Mesenchymal stem cell (in vitro differentiated cells and primary cell): ENCODE measurements at regions not wholly inside any gene's neighbourhood (a gene's known extent, or its start where the extent isn't known, plus 50 kb on each side); places are given as distances from the start of the nearest gene placed in this dataset.

ENCODE experiments used
- DNase-seq: peaks from one replicate; pipeline ENCODE4 v3.0.0-alpha.2; 2013
- H2AFZ ChIP-seq: one replicate; pipeline ENCODE4 v1.6.1; 2013; ENCODE audit warnings: low read depth, mild to moderate bottlenecking, control low read depth, inconsistent platforms, low read length, moderate library complexity
- H2AK5ac ChIP-seq: 2 replicates; pipeline ENCODE4 v1.6.1; 2013; ENCODE audit warnings: low read length, moderate library complexity, mild to moderate bottlenecking, inconsistent platforms; ENCODE audit not compliant: severe bottlenecking
- H2BK120ac ChIP-seq: one replicate; pipeline ENCODE4 v1.6.1; 2013; ENCODE audit warnings: low read depth, mild to moderate bottlenecking, inconsistent platforms, low read length, moderate library complexity
- H2BK12ac ChIP-seq, 2 experiments: one replicate each; pipeline ENCODE4 v1.6.1; 2013; ENCODE audit warnings: inconsistent platforms in 2 of 2, low read length in 2 of 2, mild to moderate bottlenecking in 2 of 2, moderate library complexity in 2 of 2, control low read depth in 1 of 2
- H2BK15ac ChIP-seq: one replicate; pipeline ENCODE4 v1.6.1; 2013; ENCODE audit warnings: mild to moderate bottlenecking, low read depth, inconsistent platforms; ENCODE audit not compliant: poor library complexity, severe bottlenecking
- H2BK5ac ChIP-seq: 2 replicates; pipeline ENCODE4 v1.6.1; 2013; ENCODE audit warnings: low read depth, mild to moderate bottlenecking, low read length, control low read depth, inconsistent platforms; ENCODE audit not compliant: poor library complexity, severe bottlenecking
- H3K14ac ChIP-seq, 2 experiments: one replicate each; pipeline ENCODE4 v1.6.1; 2013; ENCODE audit warnings: inconsistent platforms in 2 of 2, low read length in 2 of 2, control low read depth in 1 of 2, mild to moderate bottlenecking in 1 of 2, moderate library complexity in 1 of 2
- H3K18ac ChIP-seq, 2 experiments: one replicate each; pipeline ENCODE4 v1.6.1; 2013; ENCODE audit warnings: inconsistent platforms in 2 of 2, low read length in 2 of 2, control low read depth in 1 of 2, low read depth in 1 of 2, mild to moderate bottlenecking in 1 of 2
- H3K23ac ChIP-seq, 2 experiments: one replicate each; pipeline ENCODE4 v1.6.1; 2013; ENCODE audit warnings: inconsistent platforms in 2 of 2, low read length in 2 of 2, mild to moderate bottlenecking in 2 of 2, moderate library complexity in 2 of 2, control low read depth in 1 of 2
- H3K27ac ChIP-seq: 2 replicates; pipeline ENCODE4 v1.5.1; 2013; ENCODE audit warnings: mild to moderate bottlenecking, moderate library complexity, low read length, control low read depth, inconsistent platforms; ENCODE audit not compliant: poor library complexity, severe bottlenecking
- H3K27me3 ChIP-seq, 2 experiments: 2 replicates each; pipeline versions ENCODE4 v1.6.1 to v1.7.0; 2013; ENCODE audit warnings: low read length in 2 of 2, mild to moderate bottlenecking in 2 of 2, moderate library complexity in 2 of 2, control low read depth in 1 of 2, inconsistent platforms in 1 of 2; ENCODE audit not compliant: control insufficient read depth in 1 of 2, insufficient read depth in 1 of 2
- H3K36me3 ChIP-seq, 2 experiments: 2 replicates each; pipeline versions ENCODE4 v1.6.1 to v1.7.0; 2013; ENCODE audit warnings: low read length in 2 of 2, control low read depth in 1 of 2, inconsistent platforms in 1 of 2, low read depth in 1 of 2, mild to moderate bottlenecking in 1 of 2; ENCODE audit not compliant: insufficient read depth in 2 of 2, control insufficient read depth in 1 of 2
- H3K4ac ChIP-seq, 2 experiments: one replicate each; pipeline ENCODE4 v1.6.1; 2013; ENCODE audit warnings: inconsistent platforms in 2 of 2, low read length in 2 of 2, mild to moderate bottlenecking in 2 of 2, moderate library complexity in 2 of 2, control low read depth in 1 of 2, low read depth in 1 of 2
- H3K4me1 ChIP-seq: 2 replicates; pipeline ENCODE4 v1.6.1; 2013; ENCODE audit warnings: low read depth, low read length, control low read depth; ENCODE audit not compliant: control insufficient read depth, insufficient read depth
- H3K4me2 ChIP-seq: 2 replicates; pipeline ENCODE4 v1.6.1; 2013; ENCODE audit warnings: low read length, mild to moderate bottlenecking, inconsistent platforms; ENCODE audit not compliant: poor library complexity, severe bottlenecking
- H3K4me3 ChIP-seq, 2 experiments: 2 replicates each; pipeline versions ENCODE4 v1.5.1 to v1.7.0; 2013; ENCODE audit warnings: low read length in 2 of 2, mild to moderate bottlenecking in 2 of 2, control low read depth in 1 of 2, low read depth in 1 of 2; ENCODE audit not compliant: insufficient read depth in 1 of 2
- H3K79me1 ChIP-seq: replicated peaks from 2 replicates; pipeline ENCODE4 v1.6.1; 2013; ENCODE audit warnings: mild to moderate bottlenecking, control low read depth, low read length, inconsistent platforms; ENCODE audit not compliant: poor library complexity, severe bottlenecking
- H3K9ac ChIP-seq: 2 replicates; pipeline ENCODE4 v1.7.0; 2013; ENCODE audit warnings: mild to moderate bottlenecking, low read length, moderate library complexity
- H3K9me3 ChIP-seq: 2 replicates; pipeline ENCODE4 v1.7.0; 2013; ENCODE audit warnings: mild to moderate bottlenecking, low read length; ENCODE audit not compliant: control insufficient read depth
- H4K8ac ChIP-seq: one replicate; pipeline ENCODE4 v1.6.1; 2013; ENCODE audit warnings: inconsistent platforms, mild to moderate bottlenecking, low read length, moderate library complexity
- H4K91ac ChIP-seq: one replicate; pipeline ENCODE4 v1.6.1; 2013; ENCODE audit warnings: mild to moderate bottlenecking, low read length, inconsistent platforms
- WGBS: methylation state at CpG from one replicate; pipeline ENCODE4 v1.1.7; 2013; ENCODE audit warnings: mixed read lengths; 5-methylcytosine and 5-hydroxymethylcytosine counted together

- Histone ChIP-seq H2AFZ (no peak overlapping the region), H2AK5ac (no peak overlapping the region), H2BK15ac (no peak overlapping the region), H3K36me3 (no peaks in the 10 kb centered on the region), H3K4me1 (no peaks in the 10 kb centered on the region), H2BK12ac (no peak overlapping the region), H4K8ac (no peak overlapping the region), H4K91ac (no peak overlapping the region), H3K18ac (no peak overlapping the region), H3K9me3 (peaks cover 26% of the 10 kb centered on the region), H3K27ac (no peak overlapping the region), H3K27me3 (no peaks in the 10 kb centered on the region), H3K79me1 (no peaks in the 10 kb centered on the region), H3K4me3 (no peak overlapping the region), H2BK120ac (no peak overlapping the region), H3K9ac (no peak overlapping the region), H3K23ac (no peak overlapping the region), H3K14ac (no peak overlapping the region), H2BK5ac (no peak overlapping the region), H3K4ac (no peak overlapping the region), H3K4me2 (no peak overlapping the region)
- no peak for DNase-seq
Observed at GRCh38 chr13:88384542-88384941, 713.4 kb downstream of the SLITRK5 start.

GRCh38 chr13:88395804-88396203 lies 724.6 kb downstream of the SLITRK5 start:
- Histone ChIP-seq H3K4me3 (no peak overlapping the region), H4K8ac (no peak overlapping the region), H3K4ac (no peak overlapping the region), H3K18ac (no peak overlapping the region), H2BK5ac (no peak overlapping the region), H3K23ac (no peak overlapping the region), H3K27me3 (no peaks in the 10 kb centered on the region), H2BK120ac (no peak overlapping the region), H2BK12ac (no peak overlapping the region), H3K4me2 (no peak overlapping the region), H3K14ac (no peak overlapping the region), H2BK15ac (no peak overlapping the region), H3K36me3 (no peaks in the 10 kb centered on the region), H3K4me1 (no peaks in the 10 kb centered on the region), H2AFZ (no peak overlapping the region), H3K9ac (no peak overlapping the region), H3K79me1 (no peaks in the 10 kb centered on the region), H4K91ac (no peak overlapping the region), H3K27ac (no peak overlapping the region), H3K9me3 (peaks cover 18% of the 10 kb centered on the region), H2AK5ac (no peak overlapping the region)
- no peak for DNase-seq

DNA sequence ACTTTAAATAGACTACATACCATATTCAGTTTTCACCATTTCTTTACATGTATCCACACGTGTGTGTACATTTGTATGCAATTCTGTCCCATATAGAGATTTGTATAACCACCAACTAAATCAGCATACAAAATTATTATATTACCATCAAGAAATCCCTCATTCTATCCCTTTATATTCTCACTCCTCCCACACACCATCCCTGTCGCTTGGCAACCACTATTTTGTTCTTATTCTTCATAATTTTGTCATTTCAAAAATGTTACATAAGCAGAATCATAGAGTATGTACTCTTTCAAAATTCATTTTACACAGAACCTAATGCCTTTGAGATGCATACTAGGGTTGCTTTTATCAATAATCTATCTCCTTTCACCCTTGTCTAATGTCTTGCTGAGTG lies 740.5 kb downstream of the SLITRK5 start:
- Histone ChIP-seq H4K8ac (no peak overlapping the region), H3K79me1 (no peaks in the 10 kb centered on the region), H3K14ac (no peak overlapping the region), H2BK5ac (no peak overlapping the region), H3K9me3 (peaks cover 14% of the 10 kb centered on the region), H2BK12ac (no peak overlapping the region), H3K4me3 (no peak overlapping the region), H3K9ac (no peak overlapping the region), H2AFZ (no peak overlapping the region), H3K23ac (no peak overlapping the region), H3K4me1 (no peaks in the 10 kb centered on the region), H3K18ac (no peak overlapping the region), H3K36me3 (no peaks in the 10 kb centered on the region), H2BK15ac (no peak overlapping the region), H3K4ac (no peak overlapping the region), H2AK5ac (no peak overlapping the region), H2BK120ac (no peak overlapping the region), H3K27ac (no peak overlapping the region), H3K27me3 (no peaks in the 10 kb centered on the region), H3K4me2 (no peak overlapping the region), H4K91ac (no peak overlapping the region)
- WGBS, result 92% methylated on average over 1 of the region's 2 CpGs
- no peak for DNase-seq

- WGBS, result no CpG with 5 or more reads among the region's 1 CpG
- no peak overlapping the region for H3K4ac ChIP-seq
Observed at GRCh38 chr13:88417801-88418200, 746.6 kb downstream of the SLITRK5 start.

More at GRCh38 chr13:88417801-88418200, 746.6 kb downstream of the SLITRK5 start:
- Histone ChIP-seq H2AK5ac (no peak overlapping the region), H3K4me3 (no peak overlapping the region), H3K79me1 (no peaks in the 10 kb centered on the region), H4K8ac (no peak overlapping the region), H3K27ac (no peak overlapping the region), H3K4me1 (no peaks in the 10 kb centered on the region), H3K18ac (no peak overlapping the region), H3K14ac (no peak overlapping the region), H3K4me2 (no peak overlapping the region), H2BK120ac (no peak overlapping the region), H4K91ac (no peak overlapping the region), H2BK5ac (no peak overlapping the region), H3K23ac (no peak overlapping the region), H2BK15ac (no peak overlapping the region), H3K9ac (no peak overlapping the region), H3K36me3 (no peaks in the 10 kb centered on the region), H2BK12ac (no peak overlapping the region), H2AFZ (no peak overlapping the region), H3K27me3 (no peaks in the 10 kb centered on the region), H3K9me3 (peaks cover 5% of the 10 kb centered on the region)
- no peak for DNase-seq
